ENCODE measurements at regions not wholly inside any gene's neighbourhood (a gene's known extent, or its start where the extent isn't known, plus 50 kb on each side); places are given as distances from the start of the nearest gene placed in this dataset.
A peak's percentile ranks its signal among the peaks of the same experiment; 100 is the strongest.

DNA sequence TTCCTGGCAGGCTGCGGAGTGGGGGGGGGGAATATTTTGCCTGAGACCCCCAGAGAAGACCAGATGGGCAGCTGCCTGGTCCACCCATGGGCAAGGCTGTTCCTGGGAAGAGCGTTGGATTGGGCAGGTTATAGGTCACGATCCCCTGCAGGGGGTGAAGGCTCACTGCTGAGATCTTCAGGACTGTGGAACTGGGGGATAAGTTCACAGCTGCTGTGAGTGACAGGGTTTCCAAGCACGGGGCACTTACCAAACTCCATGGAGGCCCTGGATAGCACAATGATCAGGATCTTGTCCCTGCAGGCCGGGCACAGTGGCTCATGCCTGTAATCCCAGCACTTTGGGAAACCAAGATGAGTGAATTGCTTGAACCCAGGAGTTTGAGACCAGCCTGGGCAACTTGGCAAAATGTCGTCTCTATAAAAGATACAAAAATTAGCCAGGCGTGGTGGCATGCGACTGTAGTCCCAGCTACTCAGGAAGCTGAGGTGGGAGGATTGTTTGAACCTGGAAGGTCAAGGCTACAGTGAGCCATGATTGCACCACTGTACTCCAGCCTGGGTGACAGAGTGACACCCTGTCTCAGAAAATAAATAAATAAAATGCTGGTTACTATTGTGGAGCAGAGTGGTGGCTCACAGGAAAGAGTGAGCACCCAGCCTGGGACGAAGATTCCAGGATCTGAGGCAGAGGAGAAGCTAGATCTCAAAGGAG, 68.0 kb upstream of the HELT start:
- H3K18ac ChIP-seq (ENCODE audit: low read length), result no peak overlapping the region
- no peaks in the 10 kb centered on the region for H3K9me3 ChIP-seq (replicated peaks in 1 of 2; ENCODE audit: control insufficient read depth in 2 of 2, insufficient read depth in 1 of 2, low read depth in 1 of 2, low read length in 2 of 2)
- H3K27ac ChIP-seq (replicated peaks; ENCODE audit: low read length), result no peak overlapping the region
- no peaks in the 10 kb centered on the region for H3K36me3 ChIP-seq (replicated peaks in 1 of 2; ENCODE audit: control insufficient read depth in 2 of 2, insufficient read depth in 2 of 2, low read length in 2 of 2)
- no peak overlapping the region for H3K4ac ChIP-seq (ENCODE audit: low read length)
- no CpG with 5 or more reads among the region's 9 CpGs for WGBS, 2 donors (ENCODE audit: extremely low coverage in 2 of 2, insufficient read length in 2 of 2, insufficient replicate concordance in 1 of 2)
- no peak overlapping the region for H3K14ac ChIP-seq (ENCODE audit: low read length)
- H3K27me3 ChIP-seq (ENCODE audit: control insufficient read depth in 3 of 3, insufficient read depth in 3 of 3, low read depth in 1 of 3, low read length in 3 of 3), result no peaks in the 10 kb centered on the region
- no peak overlapping the region for H4K91ac ChIP-seq (ENCODE audit: low read depth, low read length, poor library complexity)
- H2BK120ac ChIP-seq (ENCODE audit: low read depth, low read length), result no peak overlapping the region
- H2BK15ac ChIP-seq (ENCODE audit: low read length), result no peak overlapping the region
- no peak overlapping the region for H4K8ac ChIP-seq (ENCODE audit: low read depth, low read length)
- peaks cover 0 to 5% of the 10 kb centered on the region in 2 donors for H3K4me1 ChIP-seq (ENCODE audit: control insufficient read depth in 2 of 2, insufficient read depth in 1 of 2, low read depth in 1 of 2, low read length in 2 of 2)
- H2BK12ac ChIP-seq (ENCODE audit: low read length), result no peak overlapping the region
- no peak for DNase-seq (ENCODE audit: low spot score)
- no peak overlapping the region for H3K4me3 ChIP-seq (ENCODE audit: low read length in 2 of 2)
- H3K4me2 ChIP-seq (ENCODE audit: insufficient read depth, low read length, poor library complexity, severe bottlenecking), result no peak overlapping the region
- no peaks in the 10 kb centered on the region for H3K79me1 ChIP-seq (ENCODE audit: low read depth, low read length)
- H2AK5ac ChIP-seq (ENCODE audit: low read depth, low read length), result no peak overlapping the region
- H2BK5ac ChIP-seq (ENCODE audit: low read length), result no peak overlapping the region
- no peak overlapping the region for H3K9ac ChIP-seq (ENCODE audit: low read depth, low read length, poor library complexity)
- H2AFZ ChIP-seq (ENCODE audit: low read length), result no peak overlapping the region
- no peak overlapping the region for H3K23ac ChIP-seq (ENCODE audit: low read depth, low read length, poor library complexity)

- DNase-seq (ENCODE audit: low spot score), result no peak
- Histone ChIP-seq H3K9ac (ENCODE audit: low read depth, low read length, poor library complexity) (no peak overlapping the region), H4K91ac (ENCODE audit: low read depth, low read length, poor library complexity) (no peak overlapping the region), H3K18ac (ENCODE audit: low read length) (no peak overlapping the region), H3K27ac (replicated peaks; ENCODE audit: low read length) (no peak overlapping the region), H3K36me3 (replicated peaks in 1 of 2; ENCODE audit: control insufficient read depth in 2 of 2, insufficient read depth in 2 of 2, low read length in 2 of 2) (no peaks in the 10 kb centered on the region), H3K23ac (ENCODE audit: low read depth, low read length, poor library complexity) (no peak overlapping the region), H2AFZ (ENCODE audit: low read length) (no peak overlapping the region), H3K4me1 (ENCODE audit: control insufficient read depth in 2 of 2, insufficient read depth in 1 of 2, low read depth in 1 of 2, low read length in 2 of 2) (peaks cover 0 to 5% of the 10 kb centered on the region in 2 donors), H2BK12ac (ENCODE audit: low read length) (no peak overlapping the region), H3K79me1 (ENCODE audit: low read depth, low read length) (no peaks in the 10 kb centered on the region), H4K8ac (ENCODE audit: low read depth, low read length) (no peak overlapping the region), H3K4me2 (ENCODE audit: insufficient read depth, low read length, poor library complexity, severe bottlenecking) (no peak overlapping the region), H3K4me3 (ENCODE audit: low read length in 2 of 2) (peak overlapping the region in 1 of 2 donors; percentile 23), H3K14ac (ENCODE audit: low read length) (no peak overlapping the region), H2BK15ac (ENCODE audit: low read length) (no peak overlapping the region), H3K9me3 (replicated peaks in 1 of 2; ENCODE audit: control insufficient read depth in 2 of 2, insufficient read depth in 1 of 2, low read depth in 1 of 2, low read length in 2 of 2) (no peaks in the 10 kb centered on the region), H3K4ac (ENCODE audit: low read length) (no peak overlapping the region), H2AK5ac (ENCODE audit: low read depth, low read length) (no peak overlapping the region), H2BK5ac (ENCODE audit: low read length) (no peak overlapping the region), H3K27me3 (ENCODE audit: control insufficient read depth in 3 of 3, insufficient read depth in 3 of 3, low read depth in 1 of 3, low read length in 3 of 3) (no peaks in the 10 kb centered on the region), H2BK120ac (ENCODE audit: low read depth, low read length) (no peak overlapping the region)
- WGBS, 2 donors (ENCODE audit: extremely low coverage in 2 of 2, insufficient read length in 2 of 2, insufficient replicate concordance in 1 of 2), result no CpG with 5 or more reads among the region's 13 CpGs
Observed at GRCh38 chr4:184950926-184951325, 67.4 kb upstream of the HELT start.

- Histone ChIP-seq H2BK15ac (ENCODE audit: low read length) (no peak overlapping the region), H3K14ac (ENCODE audit: low read length) (peak overlapping the region; percentile 49), H3K4ac (ENCODE audit: low read length) (no peak overlapping the region), H4K91ac (ENCODE audit: low read depth, low read length, poor library complexity) (no peak overlapping the region), H3K79me1 (ENCODE audit: low read depth, low read length) (no peaks in the 10 kb centered on the region), H3K4me2 (ENCODE audit: insufficient read depth, low read length, poor library complexity, severe bottlenecking) (no peak overlapping the region), H4K8ac (ENCODE audit: low read depth, low read length) (no peak overlapping the region), H3K4me3 (ENCODE audit: low read length in 2 of 2) (no peak overlapping the region), H3K18ac (ENCODE audit: low read length) (no peak overlapping the region), H3K23ac (ENCODE audit: low read depth, low read length, poor library complexity) (no peak overlapping the region), H3K9ac (ENCODE audit: low read depth, low read length, poor library complexity) (peak overlapping the region; percentile 10), H3K27ac (replicated peaks; ENCODE audit: low read length) (no peak overlapping the region), H2AFZ (ENCODE audit: low read length) (no peak overlapping the region), H2BK5ac (ENCODE audit: low read length) (no peak overlapping the region), H3K4me1 (ENCODE audit: control insufficient read depth in 2 of 2, insufficient read depth in 1 of 2, low read depth in 1 of 2, low read length in 2 of 2) (peaks cover 0 to 5% of the 10 kb centered on the region in 2 donors), H2AK5ac (ENCODE audit: low read depth, low read length) (no peak overlapping the region), H3K27me3 (ENCODE audit: control insufficient read depth in 3 of 3, insufficient read depth in 3 of 3, low read depth in 1 of 3, low read length in 3 of 3) (no peaks in the 10 kb centered on the region), H2BK12ac (ENCODE audit: low read length) (no peak overlapping the region), H3K36me3 (replicated peaks in 1 of 2; ENCODE audit: control insufficient read depth in 2 of 2, insufficient read depth in 2 of 2, low read length in 2 of 2) (no peaks in the 10 kb centered on the region), H2BK120ac (ENCODE audit: low read depth, low read length) (no peak overlapping the region), H3K9me3 (replicated peaks in 1 of 2; ENCODE audit: control insufficient read depth in 2 of 2, insufficient read depth in 1 of 2, low read depth in 1 of 2, low read length in 2 of 2) (no peaks in the 10 kb centered on the region)
- no CpG with 5 or more reads among the region's 22 CpGs for WGBS, 2 donors (ENCODE audit: extremely low coverage in 2 of 2, insufficient read length in 2 of 2, insufficient replicate concordance in 1 of 2)
- DNase-seq (ENCODE audit: low spot score), result no peak
Observed at GRCh38 chr4:184951668-184952160, 66.6 kb upstream of the HELT start.

- no peak overlapping the region for H2AFZ ChIP-seq (ENCODE audit: low read length)
- no peak overlapping the region for H2AK5ac ChIP-seq (ENCODE audit: low read depth, low read length)
- no peaks in the 10 kb centered on the region for H3K27me3 ChIP-seq (ENCODE audit: control insufficient read depth in 3 of 3, insufficient read depth in 3 of 3, low read depth in 1 of 3, low read length in 3 of 3)
- no peak overlapping the region for H2BK120ac ChIP-seq (ENCODE audit: low read depth, low read length)
- no peak overlapping the region for H3K4ac ChIP-seq (ENCODE audit: low read length)
- no peak overlapping the region for H2BK5ac ChIP-seq (ENCODE audit: low read length)
- H3K4me1 ChIP-seq (ENCODE audit: control insufficient read depth in 2 of 2, insufficient read depth in 1 of 2, low read depth in 1 of 2, low read length in 2 of 2), result peaks cover 0 to 5% of the 10 kb centered on the region in 2 donors
- no peaks in the 10 kb centered on the region for H3K36me3 ChIP-seq (replicated peaks in 1 of 2; ENCODE audit: control insufficient read depth in 2 of 2, insufficient read depth in 2 of 2, low read length in 2 of 2)
- H3K9me3 ChIP-seq (replicated peaks in 1 of 2; ENCODE audit: control insufficient read depth in 2 of 2, insufficient read depth in 1 of 2, low read depth in 1 of 2, low read length in 2 of 2), result no peaks in the 10 kb centered on the region
- H3K27ac ChIP-seq (replicated peaks; ENCODE audit: low read length), result no peak overlapping the region
- WGBS, 2 donors (ENCODE audit: extremely low coverage in 2 of 2, insufficient read length in 2 of 2, insufficient replicate concordance in 1 of 2), result no CpG with 5 or more reads among the region's 6 CpGs
- no peak overlapping the region for H3K14ac ChIP-seq (ENCODE audit: low read length)
- H4K8ac ChIP-seq (ENCODE audit: low read depth, low read length), result peak overlapping the region; percentile 7
- no peak overlapping the region for H3K23ac ChIP-seq (ENCODE audit: low read depth, low read length, poor library complexity)
- DNase-seq (ENCODE audit: low spot score), result no peak
- no peak overlapping the region for H3K9ac ChIP-seq (ENCODE audit: low read depth, low read length, poor library complexity)
- H3K79me1 ChIP-seq (ENCODE audit: low read depth, low read length), result no peaks in the 10 kb centered on the region
- H2BK15ac ChIP-seq (ENCODE audit: low read length), result no peak overlapping the region
- no peak overlapping the region for H3K4me2 ChIP-seq (ENCODE audit: insufficient read depth, low read length, poor library complexity, severe bottlenecking)
- H3K18ac ChIP-seq (ENCODE audit: low read length), result no peak overlapping the region
- no peak overlapping the region for H3K4me3 ChIP-seq (ENCODE audit: low read length in 2 of 2)
- H2BK12ac ChIP-seq (ENCODE audit: low read length), result no peak overlapping the region
- H4K91ac ChIP-seq (ENCODE audit: low read depth, low read length, poor library complexity), result no peak overlapping the region
Observed at GRCh38 chr4:184952522-184952921, 65.8 kb upstream of the HELT start.

All from neuronal stem cell (in vitro differentiated cells).